ENCODE measurements at regions not wholly inside any gene's neighbourhood (a gene's known extent, or its start where the extent isn't known, plus 50 kb on each side); places are given as distances from the start of the nearest gene placed in this dataset.
A peak's percentile ranks its signal among the peaks of the same experiment; 100 is the strongest.

GRCh38 chr1:166470441-166470840 is 303.6 kb upstream of the FAM78B start:
- no peak overlapping the region for H3K27ac ChIP-seq
- TF ChIP-seq POLR2AphosphoS5 (IDR thresholded peaks at IDR 0.05) (no peak), POLR2A (IDR thresholded peaks at IDR 0.05) (no peak), EP300 (IDR thresholded peaks at IDR 0.05) (no peak), CTCF (IDR thresholded peaks at IDR 0.05) (no peak)
- DNase-seq (ENCODE audit: low spot score in 2 of 2) = no peak
- no peaks in the 10 kb centered on the region for H3K27me3 ChIP-seq
- H3K36me3 ChIP-seq = no peaks in the 10 kb centered on the region
- no peaks in the 10 kb centered on the region for H3K9me3 ChIP-seq
- no peaks in the 10 kb centered on the region for H3K4me1 ChIP-seq
- WGBS = 55% methylated on average over 2 of the region's 2 CpGs
- H3K4me3 ChIP-seq = no peak overlapping the region

- Histone ChIP-seq H3K4me3 (no peak overlapping the region), H3K36me3 (no peaks in the 10 kb centered on the region), H3K27ac (no peak overlapping the region), H3K9me3 (no peaks in the 10 kb centered on the region), H3K27me3 (no peaks in the 10 kb centered on the region), H3K4me1 (no peaks in the 10 kb centered on the region)
- DNase-seq (ENCODE audit: low spot score in 2 of 2) = no peak
- no peak for TF ChIP-seq POLR2AphosphoS5 (IDR thresholded peaks at IDR 0.05)
- no peak for TF ChIP-seq POLR2A (IDR thresholded peaks at IDR 0.05)
- TF ChIP-seq EP300 (IDR thresholded peaks at IDR 0.05) = no peak
- WGBS = 69% methylated on average over 9 of the region's 9 CpGs
Measured at GRCh38 chr1:166471359-166471758, 304.6 kb upstream of the FAM78B start.

GRCh38 chr1:166479052-166479631 is 312.3 kb upstream of the FAM78B start:
- Histone ChIP-seq H3K27ac (no peak overlapping the region), H3K4me1 (no peaks in the 10 kb centered on the region), H3K4me3 (no peak overlapping the region), H3K27me3 (no peaks in the 10 kb centered on the region), H3K36me3 (no peaks in the 10 kb centered on the region), H3K9me3 (no peaks in the 10 kb centered on the region)
- peak in 1 of 2 donors; percentile 65 for DNase-seq (ENCODE audit: low spot score in 2 of 2)
- TF ChIP-seq POLR2AphosphoS5 (IDR thresholded peaks at IDR 0.05) (no peak), CTCF (IDR thresholded peaks at IDR 0.05) (peak; percentile 55 to 58), EP300 (IDR thresholded peaks at IDR 0.05) (no peak)
- whole genome bisulfite sequencing = 46% methylated on average over 2 of the region's 2 CpGs

GRCh38 chr1:166484471-166484870 is 317.7 kb upstream of the FAM78B start:
- H3K36me3 ChIP-seq = no peaks in the 10 kb centered on the region
- H3K27me3 ChIP-seq = no peaks in the 10 kb centered on the region
- H3K4me3 ChIP-seq = no peak overlapping the region
- peaks cover 3% of the 10 kb centered on the region for H3K4me1 ChIP-seq
- no peak overlapping the region for H3K27ac ChIP-seq
- H3K9me3 ChIP-seq = no peaks in the 10 kb centered on the region
- no peak for TF ChIP-seq EP300 (IDR thresholded peaks at IDR 0.05)
- TF ChIP-seq CTCF (IDR thresholded peaks at IDR 0.05) = no peak
- TF ChIP-seq POLR2A (IDR thresholded peaks at IDR 0.05) = no peak
- DNase-seq (ENCODE audit: low spot score in 2 of 2) = no peak

GRCh38 chr1:166484871-166485270 is 318.1 kb upstream of the FAM78B start:
- no peak for TF ChIP-seq POLR2AphosphoS5 (IDR thresholded peaks at IDR 0.05)
- Histone ChIP-seq H3K27ac (no peak overlapping the region), H3K9me3 (no peaks in the 10 kb centered on the region), H3K4me3 (no peak overlapping the region), H3K27me3 (no peaks in the 10 kb centered on the region), H3K36me3 (no peaks in the 10 kb centered on the region), H3K4me1 (peaks cover 4% of the 10 kb centered on the region)
- DNase-seq (ENCODE audit: low spot score in 2 of 2) = no peak
- WGBS = 65% methylated on average over 6 of the region's 6 CpGs

GRCh38 chr1:166485620-166486019 is 318.8 kb upstream of the FAM78B start:
- no peak for DNase-seq (ENCODE audit: low spot score in 2 of 2)
- WGBS = 92% methylated on average over 1 of the region's 1 CpG
- H3K36me3 ChIP-seq = no peaks in the 10 kb centered on the region
- TF ChIP-seq EP300 (IDR thresholded peaks at IDR 0.05) = no peak
- no peak for TF ChIP-seq CTCF (IDR thresholded peaks at IDR 0.05)
- TF ChIP-seq POLR2AphosphoS5 (IDR thresholded peaks at IDR 0.05) = no peak
- no peak for TF ChIP-seq POLR2A (IDR thresholded peaks at IDR 0.05)
- peaks cover 8% of the 10 kb centered on the region for H3K4me1 ChIP-seq
- H3K27ac ChIP-seq = no peak overlapping the region
- no peaks in the 10 kb centered on the region for H3K9me3 ChIP-seq
- H3K4me3 ChIP-seq = no peak overlapping the region
- no peaks in the 10 kb centered on the region for H3K27me3 ChIP-seq
